Left ventricle myocardium inferior (tissue), 1 donor: ENCODE measurements at regions not wholly inside any gene's neighbourhood (a gene's known extent, or its start where the extent isn't known, plus 50 kb on each side); places are given as distances from the start of the nearest gene placed in this dataset.

Experiments used
- DNase-seq: peaks from one replicate; pipeline ENCODE4 v3.0.0-alpha.2; 2020
- H3K27ac ChIP-seq: fragments of 200-600 bp; replicated peaks from 2 replicates; pipeline ENCODE4 v1.8.0; 2021
- H3K27me3 ChIP-seq: fragments of 200-600 bp; 2 replicates; pipeline ENCODE4 v1.8.0; 2021; ENCODE audit warnings: low read depth
- H3K36me3 ChIP-seq: fragments of 200-600 bp; 2 replicates; pipeline ENCODE4 v1.8.0; 2021
- H3K4me1 ChIP-seq: fragments of 200-600 bp; 2 replicates; pipeline ENCODE4 v1.8.0; 2021
- H3K4me3 ChIP-seq: fragments of 200-600 bp; 2 replicates; pipeline ENCODE4 v1.8.0; 2021; ENCODE audit warnings: mild to moderate bottlenecking, moderate library complexity
- H3K9me3 ChIP-seq: fragments of 200-600 bp; replicated peaks from 2 replicates; pipeline ENCODE4 v1.8.0; 2021
- CTCF ChIP-seq: fragments of 200-600 bp; IDR thresholded peaks from 2 replicates; pipeline ENCODE4 v1.8.0; 2021; ENCODE audit warnings: antibody characterized with exemption, mild to moderate bottlenecking, borderline replicate concordance
- intact Hi-C: fragments of 100-400 bp; cut with micrococcal nuclease; formaldehyde crosslinking; loops from one replicate; pipeline ENCODE4 v1.11.0; 2022
- donor health status: DM: no; HTN: yes; CAD: no; lungs with severe emphysema.

DNA sequence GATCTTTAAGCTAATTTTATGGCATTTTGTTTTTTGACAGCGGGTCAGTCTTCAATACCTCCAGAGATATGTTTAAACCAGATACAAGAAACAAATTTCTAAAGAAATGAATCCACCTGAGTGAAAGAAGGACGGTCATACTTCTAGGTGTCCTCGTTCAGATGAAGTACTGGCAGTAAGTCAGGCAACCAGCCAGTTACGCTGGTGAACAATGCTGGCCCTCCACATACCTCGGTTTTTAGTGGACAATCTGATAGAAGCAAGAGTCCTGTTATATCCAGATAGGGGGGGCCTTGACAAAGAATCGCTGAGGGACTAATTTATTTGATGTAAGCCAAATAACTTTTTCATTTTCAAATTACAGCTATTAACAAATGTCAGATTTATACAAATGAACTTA lies 266.4 kb upstream of the KLF14 start:
- no peak overlapping the region for H3K4me3 ChIP-seq
- H3K27me3 ChIP-seq, result no peaks in the 10 kb centered on the region
- TF ChIP-seq CTCF, result no peak
- DNase-seq, result no peak
- H3K36me3 ChIP-seq, result peaks cover 17% of the 10 kb centered on the region
- peaks cover 12% of the 10 kb centered on the region for H3K9me3 ChIP-seq
- peaks cover 60% of the 10 kb centered on the region for H3K4me1 ChIP-seq
- peak overlapping the region; percentile 26 for H3K27ac ChIP-seq
- intact Hi-C loops, result no loop called here

DNA sequence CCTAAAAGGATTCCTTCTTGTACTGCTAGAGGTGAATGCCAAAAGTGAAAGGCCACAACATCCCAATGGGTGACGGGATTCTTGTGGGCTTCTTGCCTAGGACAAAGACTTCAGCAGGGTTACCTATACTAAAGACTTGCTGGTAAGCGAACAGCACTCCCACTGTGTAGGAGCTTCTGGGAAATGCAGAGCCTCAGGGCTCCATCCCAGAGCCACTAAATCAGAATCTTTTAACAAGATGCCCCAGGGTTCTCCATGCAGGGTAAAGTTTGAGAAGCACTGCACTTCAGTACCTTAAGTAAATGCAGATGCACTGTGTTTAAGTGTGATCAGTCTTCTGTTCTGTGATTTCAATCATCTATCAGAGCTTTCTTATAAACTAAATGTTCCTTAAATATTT lies 266.9 kb upstream of the KLF14 start:
- peaks cover 12% of the 10 kb centered on the region for H3K9me3 ChIP-seq
- intact Hi-C loops, result no loop called here
- H3K4me1 ChIP-seq, result peaks cover 55% of the 10 kb centered on the region
- no peaks in the 10 kb centered on the region for H3K27me3 ChIP-seq
- DNase-seq, result no peak
- H3K36me3 ChIP-seq, result peaks cover 18% of the 10 kb centered on the region
- H3K4me3 ChIP-seq, result no peak overlapping the region
- peak overlapping the region; percentile 26 for H3K27ac ChIP-seq
- no peak for TF ChIP-seq CTCF

- no peak for TF ChIP-seq CTCF
- no peak overlapping the region for H3K4me3 ChIP-seq
- H3K27me3 ChIP-seq, result no peaks in the 10 kb centered on the region
- H3K4me1 ChIP-seq, result peaks cover 48% of the 10 kb centered on the region
- no peak overlapping the region for H3K27ac ChIP-seq
- peaks cover 18% of the 10 kb centered on the region for H3K36me3 ChIP-seq
- DNase-seq, result no peak
- peaks cover 12% of the 10 kb centered on the region for H3K9me3 ChIP-seq
- intact Hi-C loops, result no loop called here
Observed at GRCh38 chr7:131002600-131002999, 268.6 kb upstream of the KLF14 start.

- Histone ChIP-seq H3K36me3 (peaks cover 18% of the 10 kb centered on the region), H3K27ac (no peak overlapping the region), H3K4me1 (peaks cover 49% of the 10 kb centered on the region), H3K27me3 (no peaks in the 10 kb centered on the region), H3K4me3 (no peak overlapping the region), H3K9me3 (peaks cover 12% of the 10 kb centered on the region)
- no peak for DNase-seq
- intact Hi-C loops, result no loop called here
- no peak for TF ChIP-seq CTCF
Observed at GRCh38 chr7:131003634-131004033, 269.6 kb upstream of the KLF14 start.

DNA sequence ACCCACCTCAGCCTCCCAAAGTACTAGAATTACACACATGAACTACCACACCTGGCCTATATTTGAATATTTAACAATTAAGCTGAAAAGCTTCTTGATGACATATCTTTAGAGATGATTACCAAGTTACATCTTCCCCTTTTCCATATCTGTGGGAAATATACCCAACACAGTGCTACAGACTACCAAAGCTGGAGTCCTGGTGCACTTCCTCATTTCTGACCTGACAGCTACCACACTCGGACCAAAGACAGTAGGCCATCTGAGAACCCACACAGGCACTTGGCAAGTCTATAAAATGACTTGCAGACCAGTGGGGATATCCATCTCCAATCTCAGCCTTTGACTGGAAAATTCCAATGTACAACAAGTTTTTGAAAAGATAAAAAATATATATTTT lies 270.4 kb upstream of the KLF14 start:
- no peak for DNase-seq
- H3K4me1 ChIP-seq, result peaks cover 49% of the 10 kb centered on the region
- H3K27me3 ChIP-seq, result no peaks in the 10 kb centered on the region
- H3K4me3 ChIP-seq, result no peak overlapping the region
- H3K27ac ChIP-seq, result no peak overlapping the region
- H3K36me3 ChIP-seq, result peaks cover 18% of the 10 kb centered on the region
- intact Hi-C loops, result no loop called here
- TF ChIP-seq CTCF, result no peak
- peaks cover 12% of the 10 kb centered on the region for H3K9me3 ChIP-seq
